ENCODE measurements at regions not wholly inside any gene's neighbourhood (a gene's known extent, or its start where the extent isn't known, plus 50 kb on each side); places are given as distances from the start of the nearest gene placed in this dataset.

- Mint-ChIP-seq H3K9me3 (no peaks in the 10 kb centered on the region), H3K36me3 (ENCODE audit: low read depth) (no peaks in the 10 kb centered on the region)
These were observed 389.7 kb downstream of the ARHGEF28 start for GRCh38 chr5:74015716-74016115.

GRCh38 chr5:74013222-74013621 is 387.2 kb downstream of the ARHGEF28 start:
- Mint-ChIP-seq H3K9me3 (no peaks in the 10 kb centered on the region), H3K36me3 (ENCODE audit: low read depth) (no peaks in the 10 kb centered on the region), H3K4me1 (peaks cover 13% of the 10 kb centered on the region), H3K4me3 (no peak overlapping the region), H3K27ac (no peak overlapping the region), H3K27me3 (ENCODE audit: low read depth, poor library complexity) (peaks cover 10% of the 10 kb centered on the region)
- no peak for DNase-seq
- TF ChIP-seq CTCF (IDR thresholded peaks at IDR 0.05): no peak

More at GRCh38 chr5:74015716-74016115, 389.7 kb downstream of the ARHGEF28 start:
- Mint-ChIP-seq H3K27ac (no peak overlapping the region), H3K4me1 (peaks cover 13% of the 10 kb centered on the region), H3K4me3 (no peak overlapping the region), H3K27me3 (ENCODE audit: low read depth, poor library complexity) (peaks cover 16% of the 10 kb centered on the region)
- no peak for TF ChIP-seq CTCF (IDR thresholded peaks at IDR 0.05)
- no peak for DNase-seq

GRCh38 chr5:74009502-74009901 is 383.5 kb downstream of the ARHGEF28 start:
- no peak for DNase-seq
- Mint-ChIP-seq H3K36me3 (ENCODE audit: low read depth) (no peaks in the 10 kb centered on the region), H3K9me3 (peaks cover 6% of the 10 kb centered on the region), H3K27ac (no peak overlapping the region), H3K27me3 (ENCODE audit: low read depth, poor library complexity) (peaks cover 5% of the 10 kb centered on the region), H3K4me1 (peaks cover 13% of the 10 kb centered on the region), H3K4me3 (no peak overlapping the region)
- no peak for TF ChIP-seq CTCF (IDR thresholded peaks at IDR 0.05)

GRCh38 chr5:74007193-74007592 is 381.2 kb downstream of the ARHGEF28 start:
- no peak for DNase-seq
- peaks cover 5% of the 10 kb centered on the region for H3K27me3 Mint-ChIP-seq (ENCODE audit: low read depth, poor library complexity)
- H3K9me3 Mint-ChIP-seq: peaks cover 6% of the 10 kb centered on the region
- H3K27ac Mint-ChIP-seq: no peak overlapping the region
- H3K4me3 Mint-ChIP-seq: no peak overlapping the region
- no peaks in the 10 kb centered on the region for H3K36me3 Mint-ChIP-seq (ENCODE audit: low read depth)
- peaks cover 8% of the 10 kb centered on the region for H3K4me1 Mint-ChIP-seq
- no peak for TF ChIP-seq CTCF (IDR thresholded peaks at IDR 0.05)

- H3K27ac Mint-ChIP-seq: no peak overlapping the region
- no peak for DNase-seq
- H3K27me3 Mint-ChIP-seq (ENCODE audit: low read depth, poor library complexity): no peaks in the 10 kb centered on the region
- no peak for TF ChIP-seq CTCF (IDR thresholded peaks at IDR 0.05)
- H3K4me3 Mint-ChIP-seq: no peak overlapping the region
- peaks cover 38% of the 10 kb centered on the region for H3K4me1 Mint-ChIP-seq
- H3K9me3 Mint-ChIP-seq: peaks cover 5% of the 10 kb centered on the region
- H3K36me3 Mint-ChIP-seq (ENCODE audit: low read depth): no peaks in the 10 kb centered on the region
These were observed 373.3 kb downstream of the ARHGEF28 start for GRCh38 chr5:73999297-73999696.

GRCh38 chr5:73998489-73998888 is 372.5 kb downstream of the ARHGEF28 start:
- no peaks in the 10 kb centered on the region for H3K27me3 Mint-ChIP-seq (ENCODE audit: low read depth, poor library complexity)
- no peak for TF ChIP-seq CTCF (IDR thresholded peaks at IDR 0.05)

More at GRCh38 chr5:73998489-73998888, 372.5 kb downstream of the ARHGEF28 start:
- Mint-ChIP-seq H3K9me3 (peaks cover 8% of the 10 kb centered on the region), H3K36me3 (ENCODE audit: low read depth) (no peaks in the 10 kb centered on the region), H3K27ac (no peak overlapping the region), H3K4me1 (peaks cover 38% of the 10 kb centered on the region), H3K4me3 (no peak overlapping the region)
- DNase-seq: no peak
